Osteoblast (primary cell): ENCODE measurements at regions not wholly inside any gene's neighbourhood (a gene's known extent, or its start where the extent isn't known, plus 50 kb on each side); places are given as distances from the start of the nearest gene placed in this dataset.

ENCODE experiments used
- DNase-seq: peaks from one replicate; pipeline ENCODE4 v3.0.0; 2011; ENCODE audit warnings: low spot score, mixed read lengths; ENCODE audit not compliant: insufficient read length; ENCODE audit errors: missing footprints
- H2AFZ ChIP-seq: 2 replicates; pipeline ENCODE4 v1.6.0; 2011; ENCODE audit warnings: mild to moderate bottlenecking, low read length
- H3K27ac ChIP-seq: 2 replicates; pipeline ENCODE4 v1.5.1; 2011; ENCODE audit warnings: mild to moderate bottlenecking, low read depth, low read length, moderate library complexity
- H3K27me3 ChIP-seq: 2 replicates; pipeline ENCODE4 v1.6.0; 2012; ENCODE audit warnings: mild to moderate bottlenecking, control low read depth, inconsistent platforms, low read length, moderate library complexity; ENCODE audit not compliant: insufficient read depth
- H3K36me3 ChIP-seq: 2 replicates; pipeline ENCODE4 v1.5.1; 2011; ENCODE audit warnings: mild to moderate bottlenecking, low read length, control low read depth, moderate library complexity; ENCODE audit not compliant: insufficient read depth
- H3K4me1 ChIP-seq: 2 replicates; pipeline ENCODE4 v1.5.1; 2011; ENCODE audit warnings: mild to moderate bottlenecking, low read length, control low read depth, moderate library complexity; ENCODE audit not compliant: insufficient read depth
- H3K4me2 ChIP-seq: 2 replicates; pipeline ENCODE4 v1.6.0; 2011; ENCODE audit warnings: mild to moderate bottlenecking, low read length; ENCODE audit not compliant: insufficient read depth
- H3K4me3 ChIP-seq: fragments of 200-600 bp; sonication (generic); 3 replicates; pipeline ENCODE4 v1.5.1; 2012; ENCODE audit warnings: mild to moderate bottlenecking, low read length, inconsistent platforms; ENCODE audit not compliant: insufficient read depth
- H3K79me2 ChIP-seq: 2 replicates; pipeline ENCODE4 v1.6.0; 2012; ENCODE audit warnings: mild to moderate bottlenecking, low read length, control low read depth, inconsistent platforms; ENCODE audit not compliant: insufficient read depth
- H3K9me3 ChIP-seq: 2 replicates; pipeline ENCODE4 v1.5.1; 2011; ENCODE audit warnings: low read depth, low read length, control low read depth
- H4K20me1 ChIP-seq: 2 replicates; pipeline ENCODE4 v1.6.0; 2012; ENCODE audit warnings: mild to moderate bottlenecking, low read length, control low read depth; ENCODE audit not compliant: insufficient read depth
- TF ChIP-seq, protein P1 (sequence below): IDR thresholded peaks from 2 replicates; pipeline ENCODE4 v1.5.1; 2011; ENCODE audit warnings: mild to moderate bottlenecking, low read depth, low read length, moderate library complexity; ENCODE audit errors: extremely low read depth

DNA sequence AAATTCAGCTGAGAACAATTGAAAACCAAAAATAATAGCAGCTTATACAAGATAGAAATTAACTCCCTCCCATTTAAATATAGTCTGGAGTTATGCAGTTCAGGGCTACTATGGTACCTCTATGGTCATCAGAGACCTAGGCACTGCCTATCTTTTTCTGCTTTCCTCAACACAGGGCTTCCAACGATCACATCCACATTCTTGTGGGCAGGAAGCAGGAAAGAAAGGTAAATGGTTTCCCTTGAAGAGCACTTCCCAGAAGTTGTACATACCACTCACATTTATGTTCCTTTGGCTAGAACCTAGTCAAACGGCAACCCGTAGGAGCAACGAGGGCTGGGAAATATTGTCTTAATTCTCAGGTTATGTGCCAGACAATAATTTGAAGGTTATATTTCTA lies 197.7 kb upstream of the PRICKLE2 start:
- Histone ChIP-seq H3K27me3 (peaks cover 22% of the 10 kb centered on the region), H3K79me2 (no peaks in the 10 kb centered on the region), H3K4me1 (no peaks in the 10 kb centered on the region), H3K9me3 (no peaks in the 10 kb centered on the region), H3K36me3 (no peaks in the 10 kb centered on the region), H3K4me3 (no peak overlapping the region), H3K27ac (no peak overlapping the region), H3K4me2 (no peak overlapping the region), H4K20me1 (no peaks in the 10 kb centered on the region), H2AFZ (no peak overlapping the region)
- TF ChIP-seq, protein P1, sequence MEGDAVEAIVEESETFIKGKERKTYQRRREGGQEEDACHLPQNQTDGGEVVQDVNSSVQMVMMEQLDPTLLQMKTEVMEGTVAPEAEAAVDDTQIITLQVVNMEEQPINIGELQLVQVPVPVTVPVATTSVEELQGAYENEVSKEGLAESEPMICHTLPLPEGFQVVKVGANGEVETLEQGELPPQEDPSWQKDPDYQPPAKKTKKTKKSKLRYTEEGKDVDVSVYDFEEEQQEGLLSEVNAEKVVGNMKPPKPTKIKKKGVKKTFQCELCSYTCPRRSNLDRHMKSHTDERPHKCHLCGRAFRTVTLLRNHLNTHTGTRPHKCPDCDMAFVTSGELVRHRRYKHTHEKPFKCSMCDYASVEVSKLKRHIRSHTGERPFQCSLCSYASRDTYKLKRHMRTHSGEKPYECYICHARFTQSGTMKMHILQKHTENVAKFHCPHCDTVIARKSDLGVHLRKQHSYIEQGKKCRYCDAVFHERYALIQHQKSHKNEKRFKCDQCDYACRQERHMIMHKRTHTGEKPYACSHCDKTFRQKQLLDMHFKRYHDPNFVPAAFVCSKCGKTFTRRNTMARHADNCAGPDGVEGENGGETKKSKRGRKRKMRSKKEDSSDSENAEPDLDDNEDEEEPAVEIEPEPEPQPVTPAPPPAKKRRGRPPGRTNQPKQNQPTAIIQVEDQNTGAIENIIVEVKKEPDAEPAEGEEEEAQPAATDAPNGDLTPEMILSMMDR, result no peak
- no peak for DNase-seq

DNA sequence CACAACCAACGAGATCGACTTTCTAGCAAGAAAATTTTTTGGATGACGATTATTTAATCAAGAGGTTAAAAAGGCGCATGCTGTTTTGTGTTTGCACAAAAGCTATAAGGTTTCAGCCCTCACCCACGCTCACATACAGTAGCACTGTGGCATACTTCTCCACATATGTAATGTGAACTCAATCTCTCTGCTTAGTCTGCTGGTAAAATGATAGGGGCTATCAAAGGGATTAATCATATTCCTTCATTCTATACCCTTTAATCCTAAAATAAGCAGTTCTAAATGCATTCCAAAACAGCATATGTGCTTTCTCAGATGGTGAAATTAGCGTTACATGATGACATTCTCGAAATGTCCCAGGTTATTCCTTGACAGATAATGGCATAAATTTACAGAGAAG lies 196.9 kb upstream of the PRICKLE2 start:
- DNase-seq, result no peak
- Histone ChIP-seq H3K4me2 (no peak overlapping the region), H3K4me3 (no peak overlapping the region), H3K27me3 (peaks cover 22% of the 10 kb centered on the region), H3K27ac (no peak overlapping the region), H3K79me2 (no peaks in the 10 kb centered on the region), H4K20me1 (no peaks in the 10 kb centered on the region), H3K4me1 (no peaks in the 10 kb centered on the region), H3K9me3 (no peaks in the 10 kb centered on the region), H2AFZ (no peak overlapping the region), H3K36me3 (no peaks in the 10 kb centered on the region)
- TF ChIP-seq, protein P1, result no peak

DNA sequence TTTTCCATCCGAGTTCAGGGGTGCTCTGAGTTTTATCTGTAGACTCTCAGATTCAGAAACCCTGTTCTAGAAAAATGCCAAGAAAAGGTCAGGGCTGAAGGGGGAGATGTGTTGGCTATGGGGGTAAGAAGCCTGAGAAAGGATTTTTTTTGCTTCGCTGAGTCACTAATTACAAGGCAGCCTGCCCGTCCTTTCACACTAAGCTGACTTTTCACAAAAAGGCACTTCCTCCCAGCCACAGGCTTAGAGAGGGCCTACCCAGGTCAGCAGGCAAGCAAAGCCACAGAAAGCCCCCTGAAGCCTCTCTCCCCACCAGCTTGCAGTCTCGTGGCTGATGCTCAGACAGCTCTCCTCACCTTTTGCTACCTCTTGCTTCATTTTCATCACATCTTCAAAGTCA lies 192.6 kb upstream of the PRICKLE2 start:
- H4K20me1 ChIP-seq, result no peaks in the 10 kb centered on the region
- H3K79me2 ChIP-seq, result no peaks in the 10 kb centered on the region
- no peak overlapping the region for H3K4me3 ChIP-seq
- peaks cover 11% of the 10 kb centered on the region for H3K27me3 ChIP-seq
- H3K9me3 ChIP-seq, result no peaks in the 10 kb centered on the region
- TF ChIP-seq, protein P1, result no peak
- DNase-seq, result no peak
- no peaks in the 10 kb centered on the region for H3K4me1 ChIP-seq
- H3K27ac ChIP-seq, result no peak overlapping the region
- peak overlapping the region; percentile 56 for H2AFZ ChIP-seq
- no peak overlapping the region for H3K4me2 ChIP-seq
- H3K36me3 ChIP-seq, result no peaks in the 10 kb centered on the region

DNA sequence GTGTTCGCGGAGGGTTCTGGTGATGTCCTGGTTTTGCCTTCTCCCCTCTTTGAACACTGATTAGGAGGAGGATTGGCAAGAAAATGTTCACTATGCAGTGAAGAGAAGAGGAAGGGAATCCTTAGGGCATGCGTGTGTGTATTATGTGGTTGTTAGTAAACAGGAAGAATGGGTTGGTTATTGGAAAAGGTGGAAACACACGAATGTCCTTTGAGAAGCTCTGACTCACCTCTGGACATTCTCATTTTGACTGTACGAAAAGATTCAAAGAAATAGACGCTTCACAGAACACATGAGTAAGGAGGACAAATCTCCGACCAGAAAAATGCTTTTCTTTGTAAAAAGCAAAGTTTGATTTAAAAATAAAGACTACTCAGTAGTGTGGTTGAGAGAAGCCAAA lies 188.8 kb upstream of the PRICKLE2 start:
- no peaks in the 10 kb centered on the region for H3K4me1 ChIP-seq
- TF ChIP-seq, protein P1, result no peak

More for the DNA sequence above, 188.8 kb upstream of the PRICKLE2 start:
- Histone ChIP-seq H4K20me1 (no peaks in the 10 kb centered on the region), H3K27ac (no peak overlapping the region), H3K9me3 (no peaks in the 10 kb centered on the region), H3K79me2 (no peaks in the 10 kb centered on the region), H3K36me3 (no peaks in the 10 kb centered on the region), H3K4me2 (no peak overlapping the region), H3K4me3 (no peak overlapping the region), H2AFZ (no peak overlapping the region), H3K27me3 (no peaks in the 10 kb centered on the region)
- no peak for DNase-seq
